SK-N-SH treated with all-trans-retinoic acid at 6 μM for 48 hours (cell line): ENCODE measurements at regions not wholly inside any gene's neighbourhood (a gene's known extent, or its start where the extent isn't known, plus 50 kb on each side); places are given as distances from the start of the nearest gene placed in this dataset.

ENCODE experiments used
- CSDC2 ChIP-seq: fragments of 250-450 bp; sonication (Bioruptor Pico); IDR thresholded peaks from 2 replicates; pipeline ENCODE4 v1.5.0; 2020; ENCODE audit warnings: mild to moderate bottlenecking, moderate library complexity
- ESRRG ChIP-seq: fragments of 250-450 bp; sonication (Bioruptor Pico); IDR thresholded peaks from 2 replicates; pipeline ENCODE4 v1.6.1; 2021; ENCODE audit warnings: mild to moderate bottlenecking
- OSR1 ChIP-seq: fragments of 250-450 bp; sonication (Bioruptor Pico); IDR thresholded peaks from 2 replicates; pipeline ENCODE4 v1.8.0; 2022; ENCODE audit warnings: moderate library complexity, mild to moderate bottlenecking, inconsistent platforms
- PATZ1 ChIP-seq: fragments of 250-450 bp; sonication (Bioruptor Pico); IDR thresholded peaks from 2 replicates; pipeline ENCODE4 v1.8.0; 2020; ENCODE audit warnings: mild to moderate bottlenecking, moderate library complexity, borderline replicate concordance
- RARB ChIP-seq: fragments of 250-450 bp; sonication (Bioruptor Pico); IDR thresholded peaks from 2 replicates; pipeline ENCODE4 v1.8.0; 2021; ENCODE audit warnings: mild to moderate bottlenecking, moderate library complexity
- TOX ChIP-seq: fragments of 250-450 bp; sonication (Bioruptor Pico); IDR thresholded peaks from 2 replicates; pipeline ENCODE4 v1.8.0; 2021; ENCODE audit warnings: mild to moderate bottlenecking, moderate library complexity, borderline replicate concordance
- ZFP3 ChIP-seq: fragments of 250-450 bp; sonication (Bioruptor Pico); IDR thresholded peaks from 2 replicates; pipeline ENCODE4 v1.5.0; 2020; ENCODE audit warnings: mild to moderate bottlenecking, moderate library complexity
- ZFP30 ChIP-seq: fragments of 450-650 bp; formaldehyde crosslinking; IDR thresholded peaks from 2 replicates; pipeline ENCODE4 v1.5.0; 2022; ENCODE audit warnings: mild to moderate bottlenecking, moderate library complexity
- TF ChIP-seq, protein P1 (sequence below): fragments of 250-450 bp; sonication (Bioruptor Pico); IDR thresholded peaks from 2 replicates; pipeline ENCODE4 v1.5.1; 2020; ENCODE audit warnings: low read depth, mild to moderate bottlenecking, moderate library complexity

DNA sequence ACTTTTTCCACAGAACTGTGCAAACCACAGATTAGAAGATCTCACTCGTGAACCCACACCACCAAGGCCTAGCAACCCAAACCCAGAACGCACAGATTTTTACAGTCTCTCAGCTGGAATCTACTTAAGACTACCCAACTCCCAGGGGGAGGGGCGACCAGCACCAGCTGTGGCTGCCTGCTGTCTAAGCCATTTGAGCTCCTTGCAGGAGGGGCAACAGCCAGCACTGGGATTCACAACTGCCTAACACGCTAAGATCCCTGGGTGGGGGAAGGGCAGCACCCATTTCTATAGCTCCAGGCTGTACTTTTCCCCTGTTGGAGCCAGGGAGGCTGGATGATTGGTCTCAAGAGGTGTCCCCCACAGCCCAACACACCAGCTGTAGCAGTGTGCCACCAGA, 368.8 kb downstream of the SUCLA2 start:
- TF ChIP-seq PATZ1 (CRISPR knock-in tag) (no peak), RARB (no peak), ZFP30 (CRISPR knock-in tag) (no peak), OSR1 (no peak), ESRRG (no peak), CSDC2 (CRISPR knock-in tag) (no peak), ZFP3 (no peak), TOX (CRISPR knock-in tag) (no peak)
- TF ChIP-seq, protein P1, sequence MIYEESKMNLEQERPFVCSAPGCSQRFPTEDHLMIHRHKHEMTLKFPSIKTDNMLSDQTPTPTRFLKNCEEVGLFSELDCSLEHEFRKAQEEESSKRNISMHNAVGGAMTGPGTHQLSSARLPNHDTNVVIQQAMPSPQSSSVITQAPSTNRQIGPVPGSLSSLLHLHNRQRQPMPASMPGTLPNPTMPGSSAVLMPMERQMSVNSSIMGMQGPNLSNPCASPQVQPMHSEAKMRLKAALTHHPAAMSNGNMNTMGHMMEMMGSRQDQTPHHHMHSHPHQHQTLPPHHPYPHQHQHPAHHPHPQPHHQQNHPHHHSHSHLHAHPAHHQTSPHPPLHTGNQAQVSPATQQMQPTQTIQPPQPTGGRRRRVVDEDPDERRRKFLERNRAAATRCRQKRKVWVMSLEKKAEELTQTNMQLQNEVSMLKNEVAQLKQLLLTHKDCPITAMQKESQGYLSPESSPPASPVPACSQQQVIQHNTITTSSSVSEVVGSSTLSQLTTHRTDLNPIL (CRISPR knock-in tag), result no peak
